ENCODE measurements at regions not wholly inside any gene's neighbourhood (a gene's known extent, or its start where the extent isn't known, plus 50 kb on each side); places are given as distances from the start of the nearest gene placed in this dataset.

GRCh38 chr10:9819756-9820494, 1197.7 kb upstream of the CELF2 start:
- TF ChIP-seq CTCF (conservative IDR thresholded peaks at IDR 0.05; ENCODE audit: low read depth, low read length) (no peak), SMC3 (IDR thresholded peaks at IDR 0.05; ENCODE audit: low read depth, low read length) (no peak), BHLHE40 (IDR thresholded peaks at IDR 0.05; ENCODE audit: low read depth, low read length) (no peak)

Data from IMR-90 (cell line).